ENCODE measurements at regions not wholly inside any gene's neighbourhood (a gene's known extent, or its start where the extent isn't known, plus 50 kb on each side); places are given as distances from the start of the nearest gene placed in this dataset.

GRCh38 chr13:91203430-91203829 lies 144.1 kb upstream of the MIR17HG start:
- Histone ChIP-seq H3K4me3 (ENCODE audit: low read length) (no peak overlapping the region), H3K4me1 (ENCODE audit: control insufficient read depth, insufficient read depth, low read length) (no peaks in the 10 kb centered on the region), H3K36me3 (ENCODE audit: control insufficient read depth, insufficient read depth, low read length) (no peaks in the 10 kb centered on the region), H3K27me3 (ENCODE audit: control insufficient read depth, insufficient read depth, low read length) (no peaks in the 10 kb centered on the region), H3K27ac (ENCODE audit: low read length) (no peak overlapping the region), H3K9me3 (ENCODE audit: control insufficient read depth, insufficient read depth, low read length) (no peaks in the 10 kb centered on the region)
- DNase-seq (no peak), ATAC-seq (no peak)
- H3K9me3 Mint-ChIP-seq: no peaks in the 10 kb centered on the region
- WGBS (ENCODE audit: insufficient coverage): 100% methylated on average over 1 of the region's 1 CpG
- no peaks in the 10 kb centered on the region for H3K36me3 Mint-ChIP-seq
- H3K27me3 Mint-ChIP-seq (ENCODE audit: low read depth in 2 of 2): no peaks in the 10 kb centered on the region
- intact Hi-C loops (cut with micrococcal nuclease): no loop called here
- TF ChIP-seq CTCF (IDR thresholded peaks at IDR 0.05): no peak
- no peak overlapping the region for H3K4me3 Mint-ChIP-seq
- no peaks in the 10 kb centered on the region for H3K4me1 Mint-ChIP-seq
- H3K27ac Mint-ChIP-seq: no peak overlapping the region

GRCh38 chr13:91207261-91207660 lies 140.2 kb upstream of the MIR17HG start:
- no peaks in the 10 kb centered on the region for H3K36me3 Mint-ChIP-seq
- no peaks in the 10 kb centered on the region for H3K4me1 Mint-ChIP-seq
- H3K4me3 Mint-ChIP-seq: no peak overlapping the region
- intact Hi-C loops (cut with micrococcal nuclease): no loop called here
- no peak overlapping the region for H3K27ac Mint-ChIP-seq
- 89% methylated on average over 3 of the region's 4 CpGs for WGBS (ENCODE audit: insufficient coverage)
- DNase-seq: no peak
- no peak for ATAC-seq
- TF ChIP-seq CTCF (IDR thresholded peaks at IDR 0.05): no peak
- Histone ChIP-seq H3K4me3 (ENCODE audit: low read length) (no peak overlapping the region), H3K27ac (ENCODE audit: low read length) (no peak overlapping the region), H3K27me3 (ENCODE audit: control insufficient read depth, insufficient read depth, low read length) (peaks cover 3% of the 10 kb centered on the region), H3K4me1 (ENCODE audit: control insufficient read depth, insufficient read depth, low read length) (no peaks in the 10 kb centered on the region), H3K9me3 (ENCODE audit: control insufficient read depth, insufficient read depth, low read length) (no peaks in the 10 kb centered on the region), H3K36me3 (ENCODE audit: control insufficient read depth, insufficient read depth, low read length) (no peaks in the 10 kb centered on the region)
- H3K27me3 Mint-ChIP-seq (ENCODE audit: low read depth in 2 of 2): peaks cover 0 to 5% of the 10 kb centered on the region in 2 donors
- peaks cover 4 to 7% of the 10 kb centered on the region in 2 donors for H3K9me3 Mint-ChIP-seq

- Histone ChIP-seq H3K9me3 (ENCODE audit: control insufficient read depth, insufficient read depth, low read length) (no peaks in the 10 kb centered on the region), H3K27ac (ENCODE audit: low read length) (no peak overlapping the region), H3K4me3 (ENCODE audit: low read length) (no peak overlapping the region), H3K27me3 (ENCODE audit: control insufficient read depth, insufficient read depth, low read length) (peaks cover 3% of the 10 kb centered on the region), H3K4me1 (ENCODE audit: control insufficient read depth, insufficient read depth, low read length) (no peaks in the 10 kb centered on the region), H3K36me3 (ENCODE audit: control insufficient read depth, insufficient read depth, low read length) (no peaks in the 10 kb centered on the region)
- TF ChIP-seq CTCF (IDR thresholded peaks at IDR 0.05): no peak
- no peaks in the 10 kb centered on the region for H3K4me1 Mint-ChIP-seq
- WGBS (ENCODE audit: insufficient coverage): 51% methylated on average over 3 of the region's 3 CpGs
- no peak overlapping the region for H3K27ac Mint-ChIP-seq
- H3K27me3 Mint-ChIP-seq (ENCODE audit: low read depth in 2 of 2): peaks cover 0 to 5% of the 10 kb centered on the region in 2 donors
- intact Hi-C loops (cut with micrococcal nuclease): no loop called here
- ATAC-seq (no peak), DNase-seq (no peak)
- H3K9me3 Mint-ChIP-seq: peaks cover 4 to 7% of the 10 kb centered on the region in 2 donors
- H3K4me3 Mint-ChIP-seq: no peak overlapping the region
- no peaks in the 10 kb centered on the region for H3K36me3 Mint-ChIP-seq
Observed at GRCh38 chr13:91211510-91211909, 136.0 kb upstream of the MIR17HG start.

- Mint-ChIP-seq H3K27ac (no peak overlapping the region), H3K4me3 (no peak overlapping the region), H3K9me3 (peaks cover 4 to 7% of the 10 kb centered on the region in 2 donors), H3K36me3 (no peaks in the 10 kb centered on the region), H3K4me1 (no peaks in the 10 kb centered on the region), H3K27me3 (ENCODE audit: low read depth in 2 of 2) (peaks cover 0 to 5% of the 10 kb centered on the region in 2 donors)
- Histone ChIP-seq H3K27me3 (ENCODE audit: control insufficient read depth, insufficient read depth, low read length) (peaks cover 3% of the 10 kb centered on the region), H3K27ac (ENCODE audit: low read length) (no peak overlapping the region), H3K9me3 (ENCODE audit: control insufficient read depth, insufficient read depth, low read length) (no peaks in the 10 kb centered on the region), H3K36me3 (ENCODE audit: control insufficient read depth, insufficient read depth, low read length) (no peaks in the 10 kb centered on the region), H3K4me1 (ENCODE audit: control insufficient read depth, insufficient read depth, low read length) (no peaks in the 10 kb centered on the region), H3K4me3 (ENCODE audit: low read length) (no peak overlapping the region)
- ATAC-seq (no peak), DNase-seq (no peak)
- intact Hi-C loops (cut with micrococcal nuclease): no loop called here
- no peak for TF ChIP-seq CTCF (IDR thresholded peaks at IDR 0.05)
- WGBS (ENCODE audit: insufficient coverage): 5% methylated on average over 3 of the region's 5 CpGs
Observed at GRCh38 chr13:91212231-91212630, 135.3 kb upstream of the MIR17HG start.
